Endothelial cell of umbilical vein (primary cell): ENCODE measurements at regions not wholly inside any gene's neighbourhood (a gene's known extent, or its start where the extent isn't known, plus 50 kb on each side); places are given as distances from the start of the nearest gene placed in this dataset.

Experiments
- BruUV-seq: library from RNA; stranded (reverse); fragments of 400-500 nt; replicated peaks from 2 replicates; lab custom pipeline; 2021; lab: Mats Ljungman, UMichigan
- CTCF ChIA-PET: fragments of 300-600, 350-600 bp; sonication (Branson Sonifier 250); formaldehyde crosslinking; loops from one replicate; lab custom pipeline; 2021; ENCODE audit warnings: antibody characterized with exemption, inconsistent platforms; lab: Charles Lee
- POLR2A ChIA-PET: fragments of 300-600, 350-600 bp; sonication (Branson Sonifier 250); formaldehyde crosslinking; loops from one replicate; lab custom pipeline; 2021; ENCODE audit warnings: antibody characterized with exemption, inconsistent platforms; lab: Charles Lee
- DNase-seq: peaks from one replicate; pipeline ENCODE4 v3.0.0-alpha.2; 2011; ENCODE audit warnings: low read depth, low spot score
- FAIRE-seq: peaks from 2 replicates; lab custom pipeline; 2011; peaks lifted over from hg19 to GRCh38; lab: Jason Lieb, UNC
- H2AFZ ChIP-seq: 2 replicates; pipeline ENCODE4 v1.6.0; 2012; ENCODE audit warnings: low read depth, low read length, control low read depth, inconsistent platforms
- H3K27ac ChIP-seq: 2 replicates; pipeline ENCODE4 v1.5.1; 2011; ENCODE audit warnings: low read depth, mild to moderate bottlenecking, control low read depth, low read length, moderate library complexity; ENCODE audit not compliant: insufficient read depth
- H3K27me3 ChIP-seq, 2 experiments: 2 replicates each; pipeline versions ENCODE4 v1.6.0 to v1.6.1; 2011; ENCODE audit warnings: low read length in 2 of 2, mixed read lengths in 1 of 2; ENCODE audit not compliant: control insufficient read depth in 2 of 2, insufficient read depth in 2 of 2
- H3K36me3 ChIP-seq, 2 experiments: 2 replicates in 1 of 2; 3 replicates in 1 of 2; pipeline ENCODE4 v1.5.1; 2011; ENCODE audit warnings: low read length in 2 of 2, mild to moderate bottlenecking in 1 of 2, moderate library complexity in 1 of 2; ENCODE audit not compliant: control insufficient read depth in 2 of 2, insufficient read depth in 2 of 2; ENCODE audit errors: extremely low read depth in 1 of 2
- H3K4me1 ChIP-seq: 3 replicates; pipeline ENCODE4 v1.5.1; 2011; ENCODE audit warnings: mild to moderate bottlenecking, low read length; ENCODE audit not compliant: control insufficient read depth, insufficient read depth; ENCODE audit errors: extremely low read depth
- H3K4me2 ChIP-seq: 2 replicates; pipeline ENCODE4 v1.6.1; 2011; ENCODE audit warnings: low read length, control low read depth, mixed read lengths; ENCODE audit not compliant: insufficient read depth
- H3K4me3 ChIP-seq, 3 experiments: fragments of 200-600 bp in 1 of 3; sonication (generic), shearing (Covaris generic) in 1 of 3; replicated peaks in 1 of 3; 2 replicates each; pipeline ENCODE4 v1.5.1; 2011 to 2016; ENCODE audit warnings: control low read depth in 3 of 3, low read length in 3 of 3, mild to moderate bottlenecking in 2 of 3, inconsistent platforms in 1 of 3, low read depth in 1 of 3, moderate library complexity in 1 of 3; ENCODE audit not compliant: insufficient read depth in 1 of 3
- H3K79me2 ChIP-seq: 2 replicates; pipeline ENCODE4 v1.6.0; 2012; ENCODE audit warnings: low read length, inconsistent platforms; ENCODE audit not compliant: control insufficient read depth, insufficient read depth
- H3K9ac ChIP-seq: replicated peaks from 2 replicates; pipeline ENCODE3; 2011; ENCODE audit warnings: low read length, control low read depth; ENCODE audit not compliant: insufficient read depth; ENCODE audit errors: extremely low read depth
- H3K9me1 ChIP-seq: replicated peaks from 3 replicates; pipeline ENCODE4 v1.6.0; 2011; ENCODE audit warnings: mild to moderate bottlenecking, low read length; ENCODE audit not compliant: control insufficient read depth, insufficient read depth; ENCODE audit errors: extremely low read depth
- H3K9me3 ChIP-seq: replicated peaks from 2 replicates; pipeline ENCODE4 v1.5.1; 2012; ENCODE audit warnings: low read length, inconsistent platforms; ENCODE audit not compliant: control insufficient read depth, insufficient read depth
- H4K20me1 ChIP-seq: replicated peaks from 2 replicates; pipeline ENCODE3; 2011; ENCODE audit warnings: mild to moderate bottlenecking, low read length; ENCODE audit not compliant: control insufficient read depth, insufficient read depth; ENCODE audit errors: extremely low read depth
- EZH2 ChIP-seq: IDR thresholded peaks from 2 replicates; pipeline ENCODE4 v1.6.1; 2012; ENCODE audit warnings: borderline replicate concordance, low read depth, mild to moderate bottlenecking, moderate library complexity, low read length, inconsistent platforms; ENCODE audit not compliant: severe bottlenecking
- GATA2 ChIP-seq: IDR thresholded peaks from 2 replicates; pipeline ENCODE4 v1.7.0; 2011; ENCODE audit warnings: low read depth, mild to moderate bottlenecking, moderate library complexity, mixed read lengths, low read length; ENCODE audit not compliant: insufficient read length, insufficient read depth
- MAX ChIP-seq: IDR thresholded peaks from 2 replicates; pipeline ENCODE4 v1.6.1; 2011; ENCODE audit not compliant: insufficient read depth, insufficient read length
- MYC ChIP-seq: IDR thresholded peaks from one replicate; pipeline ENCODE4 v1.6.1; 2011; ENCODE audit warnings: mild to moderate bottlenecking, low read depth, low read length
- POLR2A ChIP-seq: IDR thresholded peaks from 2 replicates; pipeline ENCODE4 v1.6.1; 2012; ENCODE audit warnings: low read depth, mild to moderate bottlenecking, control low read depth, low read length
- POLR2AphosphoS5 ChIP-seq: IDR thresholded peaks from 2 replicates; pipeline ENCODE4 v1.6.1; 2012; ENCODE audit warnings: low read depth, mild to moderate bottlenecking, control low read depth, low read length, moderate library complexity; ENCODE audit not compliant: insufficient read depth
- dilution Hi-C: fragments of 300-500 bp; cut with MboI; formaldehyde crosslinking; loops from one replicate; pipeline ENCODE4 v1.15.0; 2019; ENCODE audit warnings: low sequenced_read_pairs; ENCODE audit not compliant: extremely low pct_ligation_motif_present
- intact Hi-C: fragments of 100-400 bp; cut with micrococcal nuclease; formaldehyde crosslinking; loops from one replicate; pipeline ENCODE4 v1.10.0; 2022
- TF ChIP-seq, protein P1 (sequence below), 2 donors: IDR thresholded peaks; 1 replicate in 1 of 2; 2 replicates in 1 of 2; pipeline ENCODE4 v1.5.1; 2011; ENCODE audit warnings: low read length in 2 of 2, mild to moderate bottlenecking in 2 of 2, moderate library complexity in 2 of 2, control low read depth in 1 of 2, inconsistent platforms in 1 of 2, low read depth in 1 of 2; ENCODE audit not compliant: insufficient read depth in 1 of 2; ENCODE audit errors: extremely low read depth in 1 of 2

DNA sequence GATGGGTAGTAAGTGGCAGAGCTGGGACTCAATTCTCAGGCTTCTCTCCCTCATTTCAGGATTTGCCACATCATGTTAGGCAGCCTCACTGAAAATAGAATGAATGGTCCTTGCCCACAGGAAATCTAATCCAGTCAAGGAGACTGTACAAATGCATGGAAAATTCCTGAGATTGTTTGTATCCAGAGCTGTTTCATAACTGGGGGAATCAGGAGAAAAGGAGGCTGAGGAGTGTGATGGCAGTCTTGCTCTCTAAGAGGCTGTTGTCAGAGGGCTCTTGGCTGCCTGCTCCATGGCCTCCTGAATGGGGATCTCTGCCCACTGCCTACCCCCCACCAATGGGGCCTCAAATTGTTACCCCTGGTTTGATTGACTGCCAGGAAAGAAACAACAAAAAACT, 141.9 kb upstream of the TNR start:
- ChIA-PET POLR2A (no interaction called here), CTCF (no interaction called here)
- no peak overlapping the region for H3K4me2 ChIP-seq
- no peak overlapping the region for H3K4me3 ChIP-seq
- H3K9me1 ChIP-seq, result no peaks in the 10 kb centered on the region
- FAIRE-seq (no peak), DNase-seq (peak; percentile 18)
- no peak overlapping the region for H2AFZ ChIP-seq
- no peak overlapping the region for H3K27ac ChIP-seq
- dilution Hi-C loops, result no loop called here
- peaks cover 4 to 9% of the 10 kb centered on the region in 2 experiments for H3K27me3 ChIP-seq
- no peaks in the 10 kb centered on the region for H3K4me1 ChIP-seq
- no peak overlapping the region for H3K9ac ChIP-seq
- no peaks in the 10 kb centered on the region for H3K36me3 ChIP-seq
- H3K9me3 ChIP-seq, result no peaks in the 10 kb centered on the region
- no peak for TF ChIP-seq MYC
- no peak for TF ChIP-seq GATA2
- no peak for TF ChIP-seq POLR2AphosphoS5
- no peak for TF ChIP-seq EZH2
- TF ChIP-seq MAX, result no peak
- TF ChIP-seq, protein P1, sequence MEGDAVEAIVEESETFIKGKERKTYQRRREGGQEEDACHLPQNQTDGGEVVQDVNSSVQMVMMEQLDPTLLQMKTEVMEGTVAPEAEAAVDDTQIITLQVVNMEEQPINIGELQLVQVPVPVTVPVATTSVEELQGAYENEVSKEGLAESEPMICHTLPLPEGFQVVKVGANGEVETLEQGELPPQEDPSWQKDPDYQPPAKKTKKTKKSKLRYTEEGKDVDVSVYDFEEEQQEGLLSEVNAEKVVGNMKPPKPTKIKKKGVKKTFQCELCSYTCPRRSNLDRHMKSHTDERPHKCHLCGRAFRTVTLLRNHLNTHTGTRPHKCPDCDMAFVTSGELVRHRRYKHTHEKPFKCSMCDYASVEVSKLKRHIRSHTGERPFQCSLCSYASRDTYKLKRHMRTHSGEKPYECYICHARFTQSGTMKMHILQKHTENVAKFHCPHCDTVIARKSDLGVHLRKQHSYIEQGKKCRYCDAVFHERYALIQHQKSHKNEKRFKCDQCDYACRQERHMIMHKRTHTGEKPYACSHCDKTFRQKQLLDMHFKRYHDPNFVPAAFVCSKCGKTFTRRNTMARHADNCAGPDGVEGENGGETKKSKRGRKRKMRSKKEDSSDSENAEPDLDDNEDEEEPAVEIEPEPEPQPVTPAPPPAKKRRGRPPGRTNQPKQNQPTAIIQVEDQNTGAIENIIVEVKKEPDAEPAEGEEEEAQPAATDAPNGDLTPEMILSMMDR (IDR thresholded peaks at IDR 0.05; ENCODE audit: extremely low read depth in 1 of 2, insufficient read depth in 1 of 2, low read depth in 1 of 2, low read length in 2 of 2), result no peak
- no peak for TF ChIP-seq POLR2A
- no TSS peak for BruUV-seq
- intact Hi-C loops, result no loop called here
- no peaks in the 10 kb centered on the region for H4K20me1 ChIP-seq
- H3K79me2 ChIP-seq, result no peaks in the 10 kb centered on the region
